Left renal pelvis (tissue), 4 donors: ENCODE measurements at regions not wholly inside any gene's neighbourhood (a gene's known extent, or its start where the extent isn't known, plus 50 kb on each side); places are given as distances from the start of the nearest gene placed in this dataset.

ENCODE experiments used
- DNase-seq, 4 donors: peaks; one replicate each; pipeline ENCODE4 v3.0.0-alpha.2; 2013; ENCODE audit warnings: low read depth in 4 of 4, low spot score in 3 of 4

- DNase-seq = no peak
Measured at GRCh38 chr10:94276140-94276539, 86.6 kb downstream of the NOC3L start.

- DNase-seq = no peak
Measured at GRCh38 chr10:94277450-94277849, 85.3 kb downstream of the NOC3L start.

GRCh38 chr10:94279835-94280709 is 82.7 kb downstream of the NOC3L start:
- no peak for DNase-seq

GRCh38 chr10:94281654-94282053 is 81.1 kb downstream of the NOC3L start:
- no peak for DNase-seq

GRCh38 chr10:94282369-94282768 is 80.4 kb downstream of the NOC3L start:
- DNase-seq = no peak
